ENCODE measurements at regions not wholly inside any gene's neighbourhood (a gene's known extent, or its start where the extent isn't known, plus 50 kb on each side); places are given as distances from the start of the nearest gene placed in this dataset.

DNA sequence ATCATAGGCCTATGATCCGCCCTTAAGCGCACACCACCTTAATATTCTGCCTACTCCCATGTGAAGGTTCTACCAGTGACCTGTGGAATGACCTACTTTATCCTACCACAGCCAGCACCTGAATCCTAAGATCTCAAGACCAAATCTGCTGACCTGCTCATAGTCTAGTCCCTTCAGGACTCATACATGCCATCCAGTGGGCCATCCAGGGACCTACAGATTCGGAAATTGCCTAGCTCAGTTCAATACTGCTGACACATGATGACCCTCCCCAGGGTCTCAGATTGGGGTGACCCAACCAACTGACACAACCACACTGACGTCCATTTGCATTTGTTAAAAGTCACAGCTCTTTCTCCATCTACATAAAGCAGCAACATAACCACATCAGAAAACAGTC, 443.8 kb upstream of the ST8SIA4 start:
- TF ChIP-seq POLR2A (IDR thresholded peaks at IDR 0.05; ENCODE audit: low read depth, low read length) = no peak
- no peak for TF ChIP-seq POLR2AphosphoS5 (IDR thresholded peaks at IDR 0.05; ENCODE audit: low read depth, low read length)
